ENCODE measurements at regions not wholly inside any gene's neighbourhood (a gene's known extent, or its start where the extent isn't known, plus 50 kb on each side); places are given as distances from the start of the nearest gene placed in this dataset.

- Histone ChIP-seq H3K18ac (ENCODE audit: extremely low read depth, low read length) (peak overlapping the region; percentile 3; the same call in 1 of the 2 replicates), H4K5ac (ENCODE audit: insufficient read length, low read depth, low read length) (no peak overlapping the region), H2BK12ac (ENCODE audit: low read depth, low read length) (no peak overlapping the region), H4K91ac (replicated peaks; ENCODE audit: insufficient read length, low read length) (no peak overlapping the region), H3K9ac (replicated peaks in 1 of 4; ENCODE audit: extremely low read depth in 1 of 4, low read depth in 3 of 4, low read length in 3 of 4) (no peak overlapping the region), H3K4me1 (replicated peaks in 1 of 4; ENCODE audit: control insufficient read depth in 3 of 4, insufficient read depth in 4 of 4, low read length in 3 of 4) (peaks cover 6 to 12% (median 7%) of the 10 kb centered on the region in 4 experiments), H3K23me2 (ENCODE audit: low read depth, low read length) (no peaks in the 10 kb centered on the region), H2AK5ac (ENCODE audit: low read depth, low read length) (no peak overlapping the region), H3K9me3 (ENCODE audit: insufficient read depth in 2 of 2, low read depth in 1 of 2, low read length in 1 of 2) (peaks cover 8% of the 10 kb centered on the region in 2 experiments), H3K14ac (ENCODE audit: insufficient read length) (no peak overlapping the region), H3K27ac (ENCODE audit: low read depth, low read length) (no peak overlapping the region), H3K27me3 (replicated peaks in 1 of 4; ENCODE audit: control insufficient read depth in 3 of 4, extremely low read depth in 1 of 4, insufficient read depth in 3 of 4, low read length in 3 of 4) (no peaks in the 10 kb centered on the region), H3K23ac (ENCODE audit: insufficient read length) (no peak overlapping the region), H2BK120ac (replicated peaks; ENCODE audit: low read depth, low read length) (no peak overlapping the region), H3K79me1 (ENCODE audit: low read depth, low read length) (no peaks in the 10 kb centered on the region), H3K56ac (replicated peaks; ENCODE audit: insufficient read length, low read depth, low read length) (no peak overlapping the region), H4K20me1 (replicated peaks in 1 of 2; ENCODE audit: control insufficient read depth in 1 of 2, insufficient read depth in 2 of 2, low read length in 2 of 2) (no peaks in the 10 kb centered on the region), H2BK15ac (ENCODE audit: low read length) (no peak overlapping the region), H3K4me3 (ENCODE audit: extremely low read depth in 1 of 4, insufficient read depth in 2 of 4, low read depth in 3 of 4, low read length in 4 of 4) (no peak overlapping the region), H3K36me3 (ENCODE audit: control insufficient read depth in 2 of 4, insufficient read depth in 4 of 4, low read length in 3 of 4) (no peaks in the 10 kb centered on the region), H2AFZ (ENCODE audit: low read length) (no peak overlapping the region), H3K4me2 (ENCODE audit: insufficient read depth in 1 of 2, low read depth in 2 of 2, low read length in 2 of 2) (peak overlapping the region in 1 of 2 experiments; percentile 40; a peak in 1 of 4 replicates), H3K79me2 (ENCODE audit: control insufficient read depth in 1 of 2, insufficient read depth in 2 of 2, low read length in 2 of 2) (no peaks in the 10 kb centered on the region), H2BK5ac (ENCODE audit: low read depth, low read length) (no peak overlapping the region; the same call in 1 of the 2 replicates), H4K8ac (ENCODE audit: extremely low read depth, insufficient read depth, low read length) (no peak overlapping the region), H2BK20ac (ENCODE audit: low read length) (peak overlapping the region; percentile 84; the same call in 1 of the 2 replicates), H3K4ac (replicated peaks; ENCODE audit: insufficient read length, low read depth, low read length) (no peak overlapping the region)
- TF ChIP-seq POU5F1 (IDR thresholded peaks at IDR 0.05; ENCODE audit: low read depth, low read length) (peak; percentile 61; the same call in 1 of the 2 replicates), KDM1A (IDR thresholded peaks at IDR 0.05; ENCODE audit: borderline replicate concordance, low read length) (no peak), NANOG (IDR thresholded peaks at IDR 0.05; ENCODE audit: insufficient read depth, low read depth, low read length, poor library complexity, severe bottlenecking) (peak; percentile 77), POLR2AphosphoS5 (IDR thresholded peaks at IDR 0.05; ENCODE audit: low read depth, low read length) (no peak), BRCA1 (IDR thresholded peaks at IDR 0.05; ENCODE audit: low read depth, low read length) (no peak)
- ChIA-PET POLR2A (ENCODE audit: partially characterized antibody) (no interaction called here), CTCF (ENCODE audit: partially characterized antibody) (interaction anchor here (0.6 to 1.1 kb wide), 5 partner anchors 9 to 991 kb away, joined by 3 to 5 read pairs (median 3); no protein-coding TSS in a partner anchor)
- WGBS, 2 experiments (ENCODE audit: extremely low coverage in 1 of 2, insufficient coverage in 1 of 2, insufficient read length in 1 of 2, insufficient replicate concordance in 2 of 2, low coverage in 1 of 2, low lambda C conversion rate in 2 of 2, missing lambda C conversion rate in 1 of 2), result 66% methylated on average over 4 of the region's 4 CpGs; no CpG with 5 or more reads in 1 of the 2 experiments
- FAIRE-seq, result peak; percentile 68
- peak in 1 of 2 experiments; percentile 23 for DNase-seq (ENCODE audit: low read depth in 1 of 2, low spot score in 2 of 2)
Observed at GRCh38 chr20:60804240-60804917, 447.7 kb upstream of the CDH4 start.

All from H1 (cell line).